Inferior parietal cortex (tissue), 1 donor: ENCODE measurements at regions not wholly inside any gene's neighbourhood (a gene's known extent, or its start where the extent isn't known, plus 50 kb on each side); places are given as distances from the start of the nearest gene placed in this dataset.
A peak's percentile ranks its signal among the peaks of the same experiment; 100 is the strongest.
"Not testable (repeated sequence)": the region's sequence is repeated elsewhere in the genome, so short reads cannot be mapped to it uniquely, and the experiment has no call there.

Experiments
- DNase-seq: peaks from one replicate; pipeline ENCODE4 v3.0.0-alpha.2; 2016; ENCODE audit errors: extremely low spot score

DNA sequence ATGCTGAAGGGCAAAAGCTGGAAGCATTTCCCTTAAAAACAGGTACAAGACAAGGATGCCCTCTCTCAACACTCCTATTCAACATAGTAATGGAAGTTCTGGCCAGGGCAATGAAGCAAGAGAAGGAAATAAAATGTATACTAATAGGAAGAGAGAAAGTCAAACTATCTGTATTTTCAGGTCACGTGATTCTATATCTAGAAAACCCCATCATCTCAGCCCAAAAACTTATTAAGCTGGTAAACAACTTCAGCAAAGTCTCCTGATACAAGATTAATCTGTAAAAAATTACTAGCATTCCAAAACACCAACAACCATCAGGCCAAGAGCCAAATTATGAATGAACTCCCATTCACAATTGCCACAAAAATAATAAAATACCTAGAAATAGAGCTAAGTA lies 213.2 kb upstream of the CNTNAP5 start:
- no peak for DNase-seq

DNA sequence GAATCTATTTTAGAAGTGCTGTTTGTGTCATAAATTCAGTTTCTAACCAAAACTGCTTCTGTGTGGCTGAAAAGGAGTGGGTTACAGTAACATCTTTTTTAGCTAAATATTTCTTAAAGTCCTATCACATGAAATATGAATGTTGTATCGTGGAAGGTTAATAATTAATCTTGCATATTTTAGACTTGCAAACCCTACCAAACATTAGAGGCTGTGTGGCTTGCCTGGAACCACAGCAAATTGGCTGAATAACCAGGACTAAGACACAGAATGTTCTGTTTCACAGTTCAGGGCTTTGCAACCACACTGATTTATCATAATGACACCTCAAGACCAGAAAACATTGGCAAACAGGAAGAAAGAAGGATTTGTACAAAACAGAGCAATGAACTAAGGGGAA lies 208.9 kb upstream of the CNTNAP5 start:
- no peak for DNase-seq

DNA sequence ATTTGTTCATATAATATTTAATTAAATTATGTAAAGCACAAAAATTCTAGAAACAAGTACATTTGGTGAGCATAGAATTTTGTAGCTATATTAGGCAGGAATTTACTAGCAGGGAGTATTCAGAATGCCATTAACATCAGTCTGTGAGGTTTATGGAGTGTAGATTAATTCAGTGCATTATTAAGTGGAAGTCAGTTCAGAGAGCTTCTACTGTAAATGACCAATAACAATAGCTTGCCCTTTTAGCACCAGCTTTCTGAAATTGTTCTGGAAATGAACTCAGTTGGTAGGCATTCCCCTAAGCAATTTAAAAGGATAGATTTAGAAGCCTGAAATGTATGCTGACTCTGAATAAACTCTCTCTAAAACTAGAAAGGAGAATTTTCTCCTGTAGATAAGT lies 208.2 kb upstream of the CNTNAP5 start:
- no peak for DNase-seq

DNA sequence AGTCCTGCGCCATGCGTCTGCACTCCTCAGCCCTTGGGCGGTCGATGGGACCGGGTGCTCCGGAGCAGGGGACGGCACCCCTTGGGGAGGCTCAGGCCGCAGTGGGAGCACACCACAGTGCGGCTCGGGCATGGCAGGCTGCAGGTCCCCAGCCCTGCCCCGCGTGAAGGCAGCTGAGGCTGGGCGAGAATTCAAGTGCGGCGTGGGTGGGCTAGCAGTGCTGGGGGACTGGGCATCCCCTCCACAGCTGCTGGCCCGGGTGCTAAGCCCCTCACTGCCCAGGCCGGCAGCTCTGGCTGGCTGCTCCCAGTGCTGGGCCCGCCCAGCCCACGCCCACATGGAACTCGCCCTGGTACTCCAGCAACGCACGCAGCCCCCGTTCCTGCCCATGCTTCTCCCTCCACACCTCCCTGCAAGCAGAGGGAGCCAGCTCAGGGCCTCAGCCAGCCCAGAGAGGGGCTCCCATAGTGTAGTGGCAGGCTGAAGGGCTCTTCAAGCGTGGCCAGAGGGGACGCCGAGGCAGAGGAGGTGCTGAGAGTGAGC lies 198.3 kb upstream of the CNTNAP5 start:
- no peak for DNase-seq

DNA sequence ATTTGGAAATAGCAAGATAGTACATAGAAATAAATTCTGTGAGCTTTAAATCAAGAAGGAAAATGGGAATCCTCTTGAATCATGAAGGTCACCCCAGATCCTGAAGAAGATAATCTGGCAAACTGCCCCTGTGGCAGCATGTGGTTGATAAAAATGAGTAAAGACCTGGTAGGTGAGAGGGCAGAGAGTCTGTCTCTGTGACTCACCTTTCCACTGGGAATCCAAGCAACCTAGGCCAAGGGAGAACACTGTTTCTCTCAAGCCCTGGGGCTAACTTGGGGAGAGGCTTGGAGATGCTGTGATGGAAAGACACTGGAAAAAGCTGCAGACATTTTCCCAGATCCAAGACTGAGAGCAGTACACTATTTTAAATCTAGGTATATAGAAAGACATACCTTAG lies 185.8 kb upstream of the CNTNAP5 start:
- DNase-seq: no peak

DNA sequence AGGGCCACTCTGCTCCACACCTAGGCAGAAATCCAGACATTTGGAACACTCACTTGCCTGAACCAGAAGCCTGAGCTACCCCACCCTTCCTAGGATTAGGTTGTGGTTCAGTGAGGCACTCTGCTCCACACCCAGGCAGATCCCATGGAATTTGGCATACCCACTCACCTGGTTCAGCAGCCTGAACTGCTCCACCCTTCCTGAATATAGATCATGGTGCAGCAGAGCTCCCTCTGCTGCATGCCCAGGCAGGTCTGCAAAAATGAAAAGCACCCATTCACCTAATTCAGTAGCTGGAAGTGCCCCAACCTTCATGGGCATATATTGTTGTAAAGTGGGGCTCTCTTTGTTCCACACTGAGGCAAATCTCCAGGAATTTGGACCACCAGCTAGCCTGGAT lies 185.1 kb upstream of the CNTNAP5 start:
- DNase-seq: no peak

DNA sequence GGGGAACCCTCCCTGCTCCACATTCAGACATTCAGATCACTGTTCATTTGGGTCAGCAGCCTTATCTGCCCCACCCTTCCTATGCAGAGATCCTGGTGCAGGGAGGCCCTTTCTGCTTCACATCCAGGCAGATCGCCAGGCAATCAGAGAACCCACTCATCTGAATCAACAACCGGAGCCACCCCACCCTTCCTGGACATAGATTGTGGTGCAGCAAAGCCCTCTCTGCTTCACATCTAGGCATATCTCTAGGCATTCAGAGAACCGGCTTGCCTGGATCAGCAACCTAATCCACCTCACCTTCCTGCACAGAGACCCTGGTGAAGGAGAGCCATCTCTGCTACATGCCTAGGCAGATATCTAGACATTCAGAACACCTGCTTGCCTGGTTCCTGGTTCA lies 184.5 kb upstream of the CNTNAP5 start:
- no peak for DNase-seq

DNA sequence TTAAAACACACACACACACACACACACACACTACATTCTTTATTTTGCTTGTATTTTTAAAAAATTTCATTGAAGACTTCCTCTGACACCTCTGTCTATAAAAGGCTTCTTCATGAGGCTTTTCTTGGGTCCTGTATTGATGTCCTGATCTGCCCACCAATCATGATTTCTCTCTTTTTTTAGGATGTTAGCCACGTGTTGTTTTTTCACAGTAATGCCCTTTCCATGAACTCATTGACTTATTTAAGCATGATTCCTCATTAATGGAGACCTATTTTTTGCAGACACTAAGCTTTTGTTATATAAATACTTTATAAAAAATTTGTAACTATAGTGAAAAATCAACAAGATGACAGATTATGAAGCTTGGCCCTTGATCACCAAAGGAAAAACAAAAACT lies 173.8 kb upstream of the CNTNAP5 start:
- DNase-seq: no peak

DNA sequence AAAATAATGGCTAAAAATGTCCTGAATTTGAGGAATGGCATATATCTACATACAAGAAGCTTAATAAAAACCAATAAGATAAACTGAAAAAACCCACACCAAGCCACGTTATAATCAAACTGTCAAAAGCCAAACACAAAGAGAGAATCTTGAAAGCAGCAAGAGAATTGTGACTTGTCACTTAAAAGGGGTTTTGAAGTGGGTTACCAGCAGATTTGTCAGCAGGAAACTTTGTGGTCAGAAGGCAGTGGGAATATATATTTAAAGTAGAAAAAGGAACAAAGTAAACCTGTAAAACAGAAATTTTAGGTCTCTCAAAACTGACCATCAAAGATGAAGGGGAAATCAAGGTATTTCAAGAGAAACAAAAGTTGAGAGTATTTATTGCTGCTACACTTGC lies 171.9 kb upstream of the CNTNAP5 start:
- DNase-seq: no peak

DNA sequence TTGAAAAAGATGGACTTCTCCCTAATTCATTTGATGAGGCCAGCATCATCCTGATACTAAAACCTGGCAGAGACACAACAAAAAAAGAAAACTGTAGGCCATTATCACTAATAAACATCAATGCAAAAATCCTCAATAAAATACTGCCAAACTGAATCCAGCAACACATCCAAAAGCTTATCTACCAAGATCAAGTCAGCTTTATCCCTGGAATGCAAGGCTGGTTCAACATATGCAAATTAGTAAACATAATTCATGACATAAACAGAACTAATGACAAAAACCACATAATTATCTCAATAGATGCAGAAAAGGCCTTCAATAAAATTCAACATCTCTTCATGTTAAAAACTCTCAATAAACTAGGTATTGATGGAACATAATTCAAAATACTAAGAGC lies 166.1 kb upstream of the CNTNAP5 start:
- not testable (repeated sequence) for DNase-seq

DNA sequence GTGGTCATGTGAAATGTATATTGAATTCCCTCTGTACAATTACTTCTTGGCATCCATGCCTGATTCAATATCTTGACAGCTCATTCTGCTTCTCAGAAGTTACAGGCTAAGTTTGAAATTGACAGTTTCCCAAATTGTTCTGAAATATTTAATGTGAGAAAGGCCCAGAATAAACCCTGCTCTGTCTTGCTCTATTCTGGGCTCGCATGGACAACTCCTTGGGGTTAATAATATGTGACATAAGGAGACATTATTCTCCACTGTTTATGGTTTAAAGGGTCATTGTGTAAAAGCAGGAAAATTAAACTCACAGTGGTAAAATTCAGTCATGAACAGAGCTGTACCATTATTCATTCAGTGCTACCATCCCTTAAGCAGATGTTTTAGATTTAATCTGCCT lies 160.7 kb upstream of the CNTNAP5 start:
- no peak for DNase-seq

DNA sequence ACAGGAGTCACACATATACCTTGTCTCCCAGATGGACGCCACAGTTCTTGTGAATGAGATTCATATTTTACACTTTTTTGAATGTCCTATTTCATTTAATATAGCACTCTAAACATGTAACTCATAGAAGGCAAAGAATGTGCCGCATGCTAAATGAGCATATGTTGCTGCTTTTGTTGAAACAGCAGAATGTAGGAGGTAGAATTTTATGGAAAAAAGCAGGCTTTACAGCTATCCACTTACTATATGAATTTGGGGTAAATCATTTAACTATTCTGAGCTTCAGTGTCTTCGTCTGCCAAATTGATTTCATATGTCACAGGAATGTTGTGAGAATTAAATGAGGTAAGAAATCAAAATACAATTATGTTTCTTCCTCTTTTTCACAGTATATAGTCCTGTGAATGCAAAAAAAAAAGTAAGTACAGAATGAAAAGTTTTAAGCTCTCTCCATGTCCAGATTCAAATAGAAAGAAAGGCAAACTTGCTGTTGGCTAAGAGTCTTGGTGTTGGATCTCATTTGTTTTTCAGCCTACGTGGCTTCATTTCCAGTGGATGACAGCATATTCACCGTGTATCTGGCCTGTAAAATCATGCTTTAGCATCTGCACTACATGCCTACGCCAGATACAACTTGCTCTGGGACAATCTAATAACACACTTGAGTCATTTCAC lies 154.7 kb upstream of the CNTNAP5 start:
- peak; percentile 20 for DNase-seq

DNA sequence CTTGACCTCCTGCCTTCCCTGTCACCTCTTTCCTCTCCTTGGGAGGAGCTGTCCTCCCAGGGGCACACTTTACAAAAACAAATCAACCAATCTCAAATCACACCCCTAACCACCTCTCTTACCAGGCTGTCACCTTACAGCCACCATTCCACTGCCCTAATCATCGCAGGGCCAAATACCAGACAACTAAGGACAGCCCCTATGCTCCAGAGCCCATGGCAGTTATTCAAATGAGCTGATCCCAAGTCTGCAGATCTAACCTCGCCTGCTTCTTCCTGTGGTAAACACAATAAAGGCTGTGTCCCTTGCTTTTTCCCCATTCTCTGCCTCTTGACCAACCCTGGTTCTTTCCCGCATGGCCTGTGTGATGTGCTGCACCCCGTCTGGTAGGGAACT lies 154.2 kb upstream of the CNTNAP5 start:
- no peak for DNase-seq

DNA sequence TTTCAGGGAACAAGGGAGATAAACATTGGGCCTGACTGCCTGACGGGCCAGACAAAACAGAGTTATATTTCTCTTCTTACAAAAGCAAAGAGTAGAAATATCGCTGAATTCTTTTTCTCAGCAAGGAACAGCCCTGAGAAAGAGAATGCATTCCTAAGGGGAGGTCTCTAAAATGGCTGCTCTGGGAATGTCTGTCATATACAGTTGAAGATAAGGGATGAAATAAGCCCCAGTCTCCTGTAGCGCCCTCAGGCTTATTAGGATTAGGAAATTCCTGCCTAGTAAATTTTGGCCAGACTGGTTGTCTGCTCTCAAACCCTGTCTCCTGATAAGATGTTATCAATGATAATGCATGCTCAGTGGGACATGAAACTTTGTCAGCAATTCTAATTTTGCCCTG lies 134.9 kb upstream of the CNTNAP5 start:
- DNase-seq: no peak

DNA sequence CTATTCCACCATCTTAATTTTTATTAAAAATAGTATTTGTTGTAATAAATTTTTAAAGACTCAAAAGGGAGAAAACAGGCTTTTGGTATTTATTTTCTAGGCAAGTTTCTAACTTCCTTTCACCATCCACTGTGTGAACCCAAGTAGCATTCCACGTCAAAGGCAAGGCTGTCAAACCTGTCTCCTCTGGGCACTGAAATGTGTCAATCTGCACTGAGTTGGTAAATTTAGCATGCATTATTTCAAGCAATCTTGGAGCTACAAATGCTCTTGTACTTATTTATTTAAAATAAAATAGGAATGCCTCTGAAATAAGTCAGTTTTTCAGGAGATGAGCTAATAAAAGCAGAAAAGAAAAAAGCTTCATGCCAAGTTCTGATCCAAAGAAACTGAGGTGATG lies 130.9 kb upstream of the CNTNAP5 start:
- DNase-seq: no peak

DNA sequence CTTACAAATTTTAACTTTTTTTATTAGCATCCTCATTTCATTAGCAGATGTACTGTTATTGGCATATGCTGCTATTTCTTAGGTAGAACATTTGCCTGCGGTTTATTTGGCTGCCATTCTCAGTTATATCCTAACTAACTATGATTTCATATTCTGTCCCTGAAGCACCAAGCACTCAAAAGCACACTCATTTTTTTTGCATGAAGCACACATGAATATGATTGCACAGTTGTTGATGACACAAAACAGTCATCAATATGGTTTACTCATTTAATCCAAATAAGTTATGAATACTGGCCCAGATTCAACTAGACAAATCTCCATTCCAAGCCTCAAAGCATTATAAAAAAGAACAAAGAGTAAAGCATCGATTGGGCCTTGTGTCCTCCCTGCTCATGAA lies 129.4 kb upstream of the CNTNAP5 start:
- DNase-seq: no peak

DNA sequence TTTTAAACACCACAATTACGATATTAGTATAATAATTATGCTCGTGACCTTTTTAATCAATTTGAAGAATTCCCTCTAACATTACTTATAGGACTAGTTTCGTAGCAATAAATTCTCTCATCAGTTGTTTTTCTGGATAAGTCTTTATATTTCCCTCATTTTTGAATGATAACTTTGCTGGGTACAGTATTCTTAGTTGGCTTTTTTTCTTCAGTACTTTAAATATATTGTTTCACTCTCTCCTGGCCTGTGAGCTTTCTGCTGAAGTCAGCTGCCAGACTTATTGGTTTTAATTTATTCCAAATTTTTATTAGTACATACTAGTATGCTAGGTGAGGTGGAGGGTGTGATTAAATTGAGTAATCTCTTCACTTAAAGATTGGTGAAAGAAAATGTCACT lies 123.8 kb upstream of the CNTNAP5 start:
- no peak for DNase-seq

DNA sequence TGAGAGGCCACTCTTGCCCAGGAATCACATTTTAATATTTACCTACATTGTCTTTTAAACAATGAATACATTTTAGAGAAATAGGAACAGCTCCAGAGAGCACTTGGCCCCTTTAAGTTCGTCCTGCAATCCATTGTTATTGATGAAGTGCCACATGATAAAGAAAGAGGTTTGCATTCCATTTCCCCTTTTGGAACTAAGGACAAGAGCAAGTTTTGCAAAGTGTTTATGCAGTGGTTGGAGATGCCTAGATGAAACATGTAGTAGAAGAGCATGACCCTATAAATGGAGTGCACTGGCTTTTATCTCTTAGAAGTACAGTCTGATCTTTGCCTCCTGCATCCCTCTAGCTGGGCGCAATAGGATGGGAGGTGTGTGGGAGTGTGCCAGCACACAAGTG lies 118.7 kb upstream of the CNTNAP5 start:
- no peak for DNase-seq

DNA sequence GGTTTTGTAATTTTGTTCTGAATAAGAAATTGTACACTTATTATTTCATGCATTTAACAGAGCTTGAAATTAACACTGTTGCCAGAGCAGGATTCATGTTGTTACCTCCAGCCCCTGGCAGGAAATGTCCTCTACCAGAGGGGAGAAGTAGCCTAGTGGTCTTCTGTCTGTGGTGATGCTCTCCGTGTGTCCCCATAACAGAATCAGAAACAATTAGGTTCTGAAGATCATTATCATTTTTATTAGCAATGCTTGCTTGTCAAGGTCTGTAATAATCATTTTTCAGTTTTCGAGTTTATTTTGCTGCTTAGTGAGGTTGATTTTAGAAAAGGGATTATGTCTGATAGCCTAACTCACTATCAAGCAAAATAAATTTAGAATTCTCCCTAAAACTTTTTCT lies 116.6 kb upstream of the CNTNAP5 start:
- no peak for DNase-seq

DNA sequence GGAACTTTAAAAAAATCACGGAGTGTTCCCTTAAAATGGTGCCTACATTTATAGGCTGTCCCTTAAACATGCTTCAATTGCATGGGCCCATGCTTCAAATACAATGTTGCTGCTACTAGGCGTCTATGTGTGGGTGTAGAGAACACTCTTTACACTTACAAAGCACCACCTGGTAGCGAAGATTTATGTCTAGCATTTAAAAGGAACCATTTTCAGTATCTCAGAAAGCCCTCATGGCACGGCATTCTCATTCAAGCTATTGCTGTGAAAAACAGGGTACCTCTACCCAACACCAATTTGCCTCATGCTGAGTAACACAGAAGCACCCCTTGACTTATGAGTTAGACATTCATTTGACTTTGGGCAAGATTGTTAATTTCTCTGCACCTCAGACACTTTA lies 112.9 kb upstream of the CNTNAP5 start:
- peak; percentile 11 for DNase-seq

DNA sequence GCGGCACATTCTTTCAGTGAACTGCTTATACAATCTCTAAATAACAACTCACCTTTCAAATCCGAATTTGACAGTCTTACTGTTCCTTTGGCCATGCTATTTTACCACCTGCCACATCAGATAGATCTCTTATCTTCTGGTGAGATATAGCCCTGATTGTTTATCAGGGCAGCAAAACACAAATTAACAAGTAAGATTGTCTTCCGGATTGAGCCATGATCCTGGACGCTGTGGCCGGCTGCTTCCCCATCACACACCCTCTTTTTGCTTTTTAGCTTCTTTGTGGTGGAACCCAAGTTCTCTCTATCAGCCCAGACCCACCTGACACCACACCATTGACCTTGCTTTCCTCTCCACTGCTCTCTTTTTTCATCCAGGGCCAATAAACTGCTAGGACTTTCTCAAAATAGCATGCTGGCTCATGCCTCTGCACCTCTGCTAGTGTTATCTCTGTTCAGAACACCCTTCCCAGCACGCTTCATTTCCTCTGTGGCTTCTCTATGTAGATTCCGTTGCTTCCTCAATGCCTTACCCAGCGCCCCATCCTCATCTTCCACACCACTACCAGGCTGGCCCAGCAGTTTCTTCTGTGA lies 111.8 kb upstream of the CNTNAP5 start:
- DNase-seq: no peak

DNA sequence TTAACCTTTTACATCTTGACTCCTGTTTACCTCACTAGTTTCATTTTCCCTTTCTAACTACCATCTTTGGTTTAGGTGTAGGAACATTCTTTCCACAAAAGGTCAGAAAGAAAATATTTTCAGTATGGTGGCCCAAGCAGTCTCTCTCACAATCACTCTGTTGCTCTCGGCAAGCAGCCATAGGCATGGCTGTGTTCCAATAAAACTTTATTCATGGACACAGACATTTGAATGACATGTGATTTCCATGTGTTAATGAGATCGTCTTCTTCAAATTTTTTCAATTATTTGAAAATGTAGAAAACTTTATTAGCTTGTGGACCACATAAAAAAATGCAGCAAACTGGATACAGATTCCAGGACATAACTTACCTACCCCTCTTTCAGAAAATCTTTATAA lies 109.7 kb upstream of the CNTNAP5 start:
- DNase-seq: no peak

DNA sequence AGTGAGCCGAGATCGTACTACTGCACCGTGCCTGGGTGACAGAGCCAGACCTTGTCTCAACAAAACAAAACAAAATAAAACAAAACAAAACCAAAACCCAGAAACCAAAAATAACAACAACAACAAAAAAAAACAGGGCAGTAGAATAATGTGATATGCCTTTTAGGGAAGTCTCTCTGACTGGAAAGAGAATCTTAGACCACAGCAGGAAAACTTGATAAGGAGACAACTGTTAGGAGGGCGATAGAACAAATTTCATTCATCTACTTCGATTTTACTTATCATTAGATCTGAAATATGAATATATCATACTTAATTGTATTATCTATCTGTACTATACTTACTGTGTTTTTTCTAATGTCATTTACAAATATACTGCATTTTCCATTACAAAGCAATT lies 109.0 kb upstream of the CNTNAP5 start:
- no peak for DNase-seq

DNA sequence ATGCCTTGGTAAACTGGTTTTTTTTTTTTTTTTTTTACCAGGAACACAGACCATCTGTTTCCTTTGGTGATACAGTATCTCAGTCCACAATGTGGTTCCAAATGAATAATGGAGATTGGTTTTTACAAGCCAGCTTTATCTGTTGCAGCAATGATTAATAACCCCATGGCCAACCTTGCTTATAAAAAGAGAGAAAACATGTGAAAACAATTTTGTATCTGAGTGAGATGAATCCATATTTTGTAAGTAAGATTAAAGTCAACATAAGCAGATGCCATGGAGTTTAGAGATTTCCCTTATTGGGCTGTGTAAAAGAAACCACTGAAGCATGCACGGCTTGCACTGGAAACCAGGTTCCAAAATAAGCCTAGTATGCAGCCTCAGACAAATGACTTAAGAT lies 108.6 kb upstream of the CNTNAP5 start:
- DNase-seq: no peak
